HG03139 (cell line): ENCODE measurements at regions not wholly inside any gene's neighbourhood (a gene's known extent, or its start where the extent isn't known, plus 50 kb on each side); places are given as distances from the start of the nearest gene placed in this dataset.
"Not testable (repeated sequence)": the region's sequence is repeated elsewhere in the genome, so short reads cannot be mapped to it uniquely, and the experiment has no call there.

Source experiments
- ATAC-seq: cut with Tn5 transposase; IDR thresholded peaks from one replicate; pipeline ENCODE4 v1.9.1; 2021; ENCODE audit not compliant: unreplicated experiment

DNA sequence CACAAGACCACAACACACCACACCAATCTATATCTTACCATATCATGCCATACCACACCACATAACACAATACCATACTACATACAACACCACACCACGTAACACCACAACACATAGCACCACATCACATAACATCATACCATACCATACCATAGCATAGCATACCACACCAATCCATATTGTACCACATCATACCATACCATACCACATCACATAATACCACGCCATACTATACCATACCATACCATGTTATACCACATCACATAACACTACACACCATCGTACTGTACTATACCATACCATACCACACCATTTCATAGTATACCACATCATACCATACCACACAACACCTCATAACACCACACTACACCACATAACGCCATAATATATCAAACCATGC lies 335.2 kb upstream of the VWC2 start:
- no peak for ATAC-seq

- ATAC-seq, result no peak
Observed at GRCh38 chr7:49443515-49443914, 329.9 kb upstream of the VWC2 start.

DNA sequence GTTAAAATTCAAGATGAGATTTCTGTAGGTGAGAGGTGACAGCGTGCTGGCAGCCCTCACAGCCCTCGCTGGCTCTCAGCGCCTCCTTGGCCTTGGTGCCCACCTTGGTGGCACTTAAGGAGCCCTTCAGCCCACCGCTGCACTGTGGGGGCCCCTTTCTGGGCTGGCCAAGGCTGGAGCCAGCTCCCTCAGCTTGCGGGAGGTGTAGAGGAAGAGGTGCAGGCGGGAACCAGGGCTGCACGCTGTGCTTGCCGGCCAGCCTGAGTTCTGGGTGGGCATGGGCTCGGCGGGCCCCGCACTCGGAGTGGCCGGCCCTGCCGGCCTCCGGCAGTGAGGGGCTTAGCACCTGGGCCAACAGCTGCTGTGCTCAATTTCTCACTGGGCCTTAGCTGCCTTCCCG lies 320.0 kb upstream of the VWC2 start:
- no peak for ATAC-seq

DNA sequence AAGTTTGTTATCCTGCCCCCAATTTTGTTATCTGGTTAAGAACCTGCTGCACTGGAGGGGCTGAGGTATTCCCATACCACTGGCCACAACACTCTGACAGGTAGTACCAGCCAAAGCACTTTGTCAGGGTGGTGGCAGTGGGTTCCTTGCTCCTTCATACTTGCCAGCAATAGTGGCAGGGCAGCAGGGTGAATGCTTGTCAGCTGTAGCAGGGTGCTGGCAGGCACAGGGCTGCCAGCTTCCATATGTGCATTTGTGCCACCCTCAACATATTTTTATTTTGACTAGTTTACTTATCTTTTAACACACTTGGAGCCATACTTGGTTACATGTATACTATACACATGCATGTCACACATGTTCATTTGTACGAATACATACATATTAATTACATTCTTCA lies 294.0 kb upstream of the VWC2 start:
- no peak for ATAC-seq

DNA sequence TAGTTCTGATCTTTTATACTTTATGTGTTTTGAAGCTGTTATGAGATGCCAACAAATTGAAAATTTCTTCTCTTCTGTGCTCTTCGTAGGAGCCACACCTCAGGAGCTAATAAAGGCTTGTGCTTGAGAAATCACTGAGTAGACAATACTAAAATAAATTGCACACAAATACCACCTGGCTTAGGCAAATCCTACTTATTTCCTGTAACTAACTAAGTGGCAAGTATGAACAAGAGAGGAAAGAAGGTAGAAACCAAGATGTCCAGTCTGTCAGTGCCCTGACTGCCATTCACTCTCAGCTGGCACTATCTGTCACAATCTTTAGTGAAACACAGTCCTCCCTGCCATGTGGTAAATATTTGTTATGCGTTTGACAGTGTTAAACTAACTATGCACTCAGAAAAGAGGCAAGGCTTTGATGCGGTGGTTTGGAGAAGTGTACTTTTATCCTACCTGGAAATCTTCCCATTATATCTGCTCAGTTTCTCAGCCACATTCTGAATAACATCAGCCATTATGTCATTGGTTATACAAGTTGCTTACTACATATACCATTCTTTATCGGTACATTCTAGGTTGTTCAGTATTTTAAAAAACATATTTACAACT lies 293.4 kb upstream of the VWC2 start:
- ATAC-seq, result no peak

DNA sequence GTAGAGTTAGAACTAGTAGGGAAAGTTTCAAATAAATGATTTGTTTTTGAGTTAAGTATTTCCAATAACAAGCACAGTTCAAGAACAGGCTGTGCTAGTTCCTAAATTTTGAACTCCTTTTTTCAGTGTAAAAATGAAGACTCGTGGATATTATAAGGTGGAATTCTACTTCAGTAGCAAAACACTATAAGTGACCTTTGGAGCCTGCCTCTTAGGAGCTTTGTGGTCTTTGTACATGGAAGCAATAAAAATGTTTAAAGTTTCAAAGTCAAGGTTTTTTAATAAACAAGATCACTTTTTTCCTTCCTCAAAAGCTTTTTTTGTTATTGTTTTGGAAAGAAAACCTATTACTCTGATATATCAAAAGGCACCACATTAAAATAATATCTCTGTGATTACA lies 292.4 kb upstream of the VWC2 start:
- ATAC-seq, result no peak

DNA sequence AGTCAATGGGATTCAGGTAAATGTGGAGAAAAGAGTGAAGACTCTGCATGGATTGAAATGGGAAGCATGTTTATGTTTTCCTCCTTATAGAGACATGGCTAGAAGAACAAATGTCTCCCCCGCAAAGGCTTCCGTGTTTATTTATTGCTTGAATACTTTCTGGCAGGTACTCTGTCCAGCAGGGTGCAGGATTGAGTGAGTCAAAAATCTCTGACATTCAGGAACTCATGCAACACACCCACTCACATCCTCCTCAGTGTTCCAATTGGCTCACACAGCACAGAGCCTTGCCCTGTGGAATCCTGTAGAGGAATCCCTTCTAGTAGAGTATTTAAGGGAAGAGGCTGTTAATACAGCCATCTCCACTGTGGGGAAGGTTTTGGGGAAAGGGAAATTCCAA lies 290.3 kb upstream of the VWC2 start:
- ATAC-seq, result no peak

- no peak for ATAC-seq
Observed at GRCh38 chr7:49486974-49487829, 286.2 kb upstream of the VWC2 start.

DNA sequence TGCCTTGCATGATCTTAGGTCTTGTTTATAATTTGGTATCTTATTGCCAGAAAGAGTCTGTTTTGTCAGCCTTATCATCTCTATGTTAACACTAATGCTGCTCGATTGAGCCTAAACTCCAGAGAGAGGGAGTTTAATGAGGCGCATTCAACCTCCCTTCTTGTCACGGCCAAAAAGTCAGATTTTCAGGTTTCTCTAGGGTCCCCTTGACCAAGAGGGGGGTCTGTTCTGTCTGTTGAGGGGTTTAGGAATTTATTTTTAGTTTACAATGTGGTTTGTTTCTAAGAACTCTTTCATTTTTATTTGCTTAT lies 285.7 kb upstream of the VWC2 start:
- ATAC-seq, result no peak

DNA sequence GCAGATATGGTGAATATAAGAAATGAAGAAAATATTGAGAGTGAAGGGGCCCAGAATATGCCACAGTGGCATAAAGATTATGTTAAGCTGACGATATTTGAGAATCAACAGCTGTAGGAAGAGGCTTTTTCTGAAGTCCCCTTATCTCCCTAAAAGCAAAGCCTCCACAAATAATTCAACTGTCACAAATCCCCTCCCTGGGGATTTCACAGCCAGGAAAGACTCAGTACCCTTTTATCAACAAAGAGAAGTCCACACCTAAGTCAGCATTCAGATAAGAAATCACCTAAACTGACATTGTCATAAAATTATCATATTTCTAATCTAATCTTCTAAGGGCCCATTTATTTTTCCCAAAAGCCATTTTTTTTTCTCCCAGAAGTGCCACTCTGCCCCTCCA lies 284.9 kb upstream of the VWC2 start:
- no peak for ATAC-seq

GRCh38 chr7:49497471-49497870 lies 276.0 kb upstream of the VWC2 start:
- ATAC-seq, result no peak

GRCh38 chr7:49500741-49501140 lies 272.7 kb upstream of the VWC2 start:
- no peak for ATAC-seq

DNA sequence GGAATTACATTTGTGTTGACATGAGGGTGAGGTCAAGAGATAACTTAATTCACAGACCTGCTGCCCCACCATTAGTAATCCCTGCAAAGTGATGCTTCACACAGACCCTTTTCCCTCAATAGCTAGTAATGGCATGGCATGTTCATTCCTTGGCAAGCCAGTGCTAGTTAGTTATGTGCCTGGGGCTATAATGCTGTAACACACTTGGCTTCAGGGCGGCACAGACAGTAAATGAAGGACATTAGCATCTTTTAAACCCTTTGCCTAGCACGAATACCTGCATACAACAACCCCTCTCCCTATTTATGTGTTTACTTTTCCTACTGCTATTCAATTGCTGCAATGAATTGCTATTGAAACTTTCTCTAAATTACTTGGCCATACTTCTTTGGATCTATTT lies 266.2 kb upstream of the VWC2 start:
- ATAC-seq, result not testable (repeated sequence)

DNA sequence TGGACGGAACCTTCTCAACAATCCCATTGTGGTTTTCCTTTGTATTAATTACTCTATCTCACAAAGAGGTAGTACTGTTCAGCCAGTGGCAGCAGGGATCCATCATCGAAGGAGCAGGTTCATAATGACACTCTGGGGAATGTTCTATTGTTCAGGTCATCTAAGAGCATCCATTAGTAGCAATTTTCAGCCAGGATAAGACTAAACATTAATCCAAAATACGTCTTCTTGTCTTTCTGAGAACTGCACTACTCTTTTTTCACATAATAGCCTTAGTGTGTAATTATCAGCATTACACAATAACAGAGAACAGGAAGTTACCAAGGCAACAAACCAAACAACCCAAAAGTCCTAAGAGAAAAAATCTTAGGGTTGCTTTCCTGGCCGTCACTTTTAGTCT lies 259.5 kb upstream of the VWC2 start:
- no peak for ATAC-seq

DNA sequence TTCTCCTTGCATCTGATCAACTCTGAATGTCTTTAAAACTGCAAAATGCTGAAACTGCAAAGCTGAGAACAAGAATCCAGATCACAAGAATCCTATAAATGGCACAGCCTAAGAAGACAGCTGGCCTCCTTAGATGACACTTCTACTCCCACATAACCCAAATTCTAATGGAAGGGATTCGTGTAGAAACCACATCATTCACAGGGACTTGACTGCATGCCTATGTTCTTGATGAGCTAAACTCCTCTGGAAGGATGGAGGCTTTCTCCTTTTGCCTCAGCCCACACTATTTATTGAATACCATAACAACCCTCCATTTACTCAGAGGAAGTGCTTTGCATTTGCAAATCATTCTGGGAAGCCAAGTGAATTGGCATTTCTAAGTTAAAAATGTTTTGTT lies 252.5 kb upstream of the VWC2 start:
- ATAC-seq, result no peak

DNA sequence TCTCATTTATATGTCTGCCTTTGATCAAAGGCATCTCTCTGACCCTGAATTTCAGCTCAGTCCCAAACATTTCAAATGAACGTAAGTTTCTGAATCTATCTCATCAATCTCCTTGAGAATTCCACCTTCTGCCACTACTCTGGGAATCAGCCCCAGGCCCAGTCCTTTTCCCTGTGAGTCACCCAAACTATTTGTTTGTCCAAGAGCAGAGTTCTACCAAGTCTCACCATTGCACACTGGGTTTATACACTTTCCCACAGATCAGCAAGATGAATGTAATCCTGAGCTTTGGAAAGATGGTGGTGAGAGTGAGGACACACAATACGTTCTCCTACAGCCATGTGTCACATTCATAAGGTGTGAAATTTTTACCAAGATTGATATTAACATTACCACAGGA lies 251.3 kb upstream of the VWC2 start:
- no peak for ATAC-seq

GRCh38 chr7:49523870-49524269 lies 249.6 kb upstream of the VWC2 start:
- ATAC-seq, result no peak

GRCh38 chr7:49527182-49527581 lies 246.3 kb upstream of the VWC2 start:
- no peak for ATAC-seq

DNA sequence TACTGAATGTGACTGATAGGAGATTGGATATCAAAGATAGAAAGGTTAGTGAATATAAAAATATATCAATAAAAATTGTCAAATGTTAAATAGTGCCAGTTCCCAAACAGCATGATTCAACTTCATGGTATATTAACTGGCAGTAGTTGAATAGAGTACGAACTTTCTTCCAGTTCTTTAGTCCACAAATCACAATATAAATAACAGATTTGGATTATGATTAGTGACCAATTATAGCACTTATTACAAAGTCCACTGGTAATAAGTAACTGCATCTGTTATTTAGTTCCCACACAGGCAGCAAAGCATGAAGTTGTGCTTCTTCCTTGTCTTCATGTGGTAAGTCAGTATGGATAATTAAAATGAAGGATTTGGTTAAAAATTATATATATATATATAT lies 243.0 kb upstream of the VWC2 start:
- no peak for ATAC-seq

GRCh38 chr7:49563693-49564378 lies 209.6 kb upstream of the VWC2 start:
- ATAC-seq, result no peak

- ATAC-seq, result no peak
Observed at GRCh38 chr7:49564379-49564714, 209.1 kb upstream of the VWC2 start.

- no peak for ATAC-seq
Observed at GRCh38 chr7:49577576-49577975, 195.9 kb upstream of the VWC2 start.

GRCh38 chr7:49579408-49579807 lies 194.0 kb upstream of the VWC2 start:
- no peak for ATAC-seq
